Osteocyte (in vitro differentiated cells): ENCODE measurements at regions not wholly inside any gene's neighbourhood (a gene's known extent, or its start where the extent isn't known, plus 50 kb on each side); places are given as distances from the start of the nearest gene placed in this dataset.

Source experiments
- DNase-seq: peaks from one replicate; pipeline ENCODE4 v3.0.0; 2021; ENCODE audit warnings: mixed read lengths; ENCODE audit not compliant: unreplicated experiment; ENCODE audit errors: extremely low spot score
- H3K27ac Mint-ChIP-seq: one replicate; pipeline ENCODE4 v1.8.0; 2021; ENCODE audit warnings: mild to moderate bottlenecking, mixed read lengths; ENCODE audit not compliant: unreplicated experiment
- H3K27me3 Mint-ChIP-seq: one replicate; pipeline ENCODE4 v1.8.0; 2021; ENCODE audit warnings: mixed read lengths; ENCODE audit not compliant: unreplicated experiment
- H3K36me3 Mint-ChIP-seq: one replicate; pipeline ENCODE4 v1.8.0; 2021; ENCODE audit warnings: mixed read lengths; ENCODE audit not compliant: unreplicated experiment
- H3K4me1 Mint-ChIP-seq: one replicate; pipeline ENCODE4 v1.8.0; 2021; ENCODE audit warnings: mixed read lengths; ENCODE audit not compliant: unreplicated experiment
- H3K4me3 Mint-ChIP-seq: one replicate; pipeline ENCODE4 v1.8.0; 2021; ENCODE audit warnings: mild to moderate bottlenecking, moderate library complexity, mixed read lengths; ENCODE audit not compliant: unreplicated experiment
- H3K9me3 Mint-ChIP-seq: one replicate; pipeline ENCODE4 v1.8.0; 2021; ENCODE audit warnings: mixed read lengths; ENCODE audit not compliant: unreplicated experiment
- TF ChIP-seq, protein P1 (sequence below): fragments of 200-600 bp; sonication (generic); IDR thresholded peaks from 2 replicates; pipeline ENCODE4 v1.5.0; 2021; ENCODE audit warnings: antibody characterized with exemption, mild to moderate bottlenecking, moderate library complexity

DNA sequence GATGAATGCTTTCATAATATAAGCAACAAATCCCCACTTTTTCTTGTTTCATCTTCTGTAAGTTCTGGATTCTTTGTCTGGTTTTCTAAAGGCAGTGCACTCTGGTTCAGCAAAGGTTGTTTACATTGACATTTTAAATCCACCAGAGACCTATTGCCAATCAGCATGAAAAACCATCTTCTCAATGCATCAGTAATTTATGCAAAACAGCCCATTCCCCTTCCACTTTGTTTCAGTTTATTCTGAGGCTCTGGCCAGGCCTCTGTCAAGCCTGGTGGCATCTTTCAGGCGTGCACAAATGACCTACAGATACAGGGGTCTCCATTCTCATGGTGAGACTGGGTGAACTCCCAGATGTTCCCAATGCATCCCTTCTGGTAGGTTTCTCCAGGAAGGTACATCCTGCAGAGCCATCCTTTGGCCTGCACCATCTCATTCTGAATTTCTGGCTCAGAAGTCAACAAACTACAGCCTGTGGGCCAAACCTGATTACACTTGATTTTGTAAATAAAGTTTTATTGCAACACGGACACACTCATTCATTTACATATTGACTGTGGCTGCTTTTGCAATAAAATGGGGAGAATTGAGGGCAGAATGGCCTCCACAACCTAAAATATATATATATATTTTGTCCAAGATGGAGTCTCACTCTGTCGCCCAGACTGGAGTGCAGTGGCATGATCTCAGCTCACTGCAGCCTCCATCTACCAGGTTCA lies 405.4 kb downstream of the PREX1 start:
- TF ChIP-seq, protein P1, sequence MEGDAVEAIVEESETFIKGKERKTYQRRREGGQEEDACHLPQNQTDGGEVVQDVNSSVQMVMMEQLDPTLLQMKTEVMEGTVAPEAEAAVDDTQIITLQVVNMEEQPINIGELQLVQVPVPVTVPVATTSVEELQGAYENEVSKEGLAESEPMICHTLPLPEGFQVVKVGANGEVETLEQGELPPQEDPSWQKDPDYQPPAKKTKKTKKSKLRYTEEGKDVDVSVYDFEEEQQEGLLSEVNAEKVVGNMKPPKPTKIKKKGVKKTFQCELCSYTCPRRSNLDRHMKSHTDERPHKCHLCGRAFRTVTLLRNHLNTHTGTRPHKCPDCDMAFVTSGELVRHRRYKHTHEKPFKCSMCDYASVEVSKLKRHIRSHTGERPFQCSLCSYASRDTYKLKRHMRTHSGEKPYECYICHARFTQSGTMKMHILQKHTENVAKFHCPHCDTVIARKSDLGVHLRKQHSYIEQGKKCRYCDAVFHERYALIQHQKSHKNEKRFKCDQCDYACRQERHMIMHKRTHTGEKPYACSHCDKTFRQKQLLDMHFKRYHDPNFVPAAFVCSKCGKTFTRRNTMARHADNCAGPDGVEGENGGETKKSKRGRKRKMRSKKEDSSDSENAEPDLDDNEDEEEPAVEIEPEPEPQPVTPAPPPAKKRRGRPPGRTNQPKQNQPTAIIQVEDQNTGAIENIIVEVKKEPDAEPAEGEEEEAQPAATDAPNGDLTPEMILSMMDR = no peak
- Mint-ChIP-seq H3K4me3 (no peak overlapping the region), H3K4me1 (no peaks in the 10 kb centered on the region), H3K36me3 (no peaks in the 10 kb centered on the region), H3K9me3 (no peaks in the 10 kb centered on the region), H3K27me3 (peaks cover 48% of the 10 kb centered on the region), H3K27ac (no peak overlapping the region)
- no peak for DNase-seq

DNA sequence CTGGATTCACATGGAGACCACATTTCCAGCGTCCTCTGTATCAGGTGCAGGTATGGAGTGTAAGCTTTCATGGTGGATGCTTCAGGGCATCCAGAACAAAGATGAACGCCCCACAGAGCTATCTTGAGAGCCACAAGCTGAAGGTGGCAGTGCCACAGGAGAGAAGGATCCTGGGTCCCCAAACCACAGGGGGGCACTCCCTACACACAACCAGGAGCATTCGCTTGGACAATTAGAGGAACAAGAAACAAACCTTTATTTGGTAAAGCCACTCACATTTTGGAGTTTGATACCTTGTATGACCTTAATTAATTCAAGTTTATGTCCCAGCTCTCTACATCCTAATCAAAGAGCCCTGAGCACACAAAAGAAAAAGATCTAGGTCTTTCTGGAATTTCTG lies 406.3 kb downstream of the PREX1 start:
- Mint-ChIP-seq H3K27me3 (peaks cover 51% of the 10 kb centered on the region), H3K4me3 (no peak overlapping the region), H3K4me1 (no peaks in the 10 kb centered on the region), H3K9me3 (no peaks in the 10 kb centered on the region), H3K27ac (no peak overlapping the region), H3K36me3 (no peaks in the 10 kb centered on the region)
- no peak for DNase-seq
- TF ChIP-seq, protein P1 = no peak

DNA sequence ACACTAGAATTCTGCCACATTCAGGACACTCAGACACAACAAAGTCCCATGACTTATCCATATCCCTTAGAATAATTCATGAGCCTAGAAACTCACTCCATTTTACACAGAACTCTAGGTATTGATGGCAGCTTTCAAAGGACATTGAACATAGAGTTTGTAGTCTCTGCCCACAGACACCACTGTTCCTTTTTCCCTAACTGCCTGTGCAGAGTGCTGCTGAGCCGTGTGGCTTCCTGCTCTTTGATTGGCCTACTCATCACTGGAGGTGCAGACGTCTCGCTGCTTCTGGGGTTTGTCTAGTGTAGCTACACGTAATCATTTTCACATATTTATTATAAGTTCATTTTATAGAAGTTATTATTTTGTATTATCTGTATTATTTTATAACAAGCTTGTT lies 407.6 kb downstream of the PREX1 start:
- no peaks in the 10 kb centered on the region for H3K36me3 Mint-ChIP-seq
- H3K27me3 Mint-ChIP-seq = peaks cover 50% of the 10 kb centered on the region
- TF ChIP-seq, protein P1 = no peak
- H3K27ac Mint-ChIP-seq = no peak overlapping the region
- H3K9me3 Mint-ChIP-seq = no peaks in the 10 kb centered on the region
- no peak overlapping the region for H3K4me3 Mint-ChIP-seq
- DNase-seq = no peak
- H3K4me1 Mint-ChIP-seq = no peaks in the 10 kb centered on the region

DNA sequence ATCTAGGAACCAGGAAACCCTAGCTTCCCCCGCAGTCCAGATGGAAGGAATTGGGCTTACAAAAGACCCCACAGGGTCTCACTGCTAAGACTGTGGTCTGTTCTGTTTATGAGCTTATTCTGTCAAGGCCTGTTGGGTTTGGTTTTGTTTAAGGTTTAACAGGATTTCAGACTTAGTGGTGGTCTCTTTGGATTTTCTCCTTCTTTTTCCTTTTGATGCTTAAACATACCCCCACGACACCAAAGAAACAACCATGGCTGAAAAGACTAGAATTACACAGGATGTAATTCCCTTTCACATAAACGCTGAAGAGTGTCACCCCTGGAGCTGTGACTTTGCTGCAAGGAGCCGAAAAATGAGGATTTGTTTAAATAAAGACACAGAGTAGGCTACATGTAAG lies 408.6 kb downstream of the PREX1 start:
- DNase-seq = no peak
- TF ChIP-seq, protein P1 = no peak
- Mint-ChIP-seq H3K27ac (no peak overlapping the region), H3K36me3 (no peaks in the 10 kb centered on the region), H3K9me3 (no peaks in the 10 kb centered on the region), H3K4me3 (no peak overlapping the region), H3K4me1 (no peaks in the 10 kb centered on the region), H3K27me3 (peaks cover 53% of the 10 kb centered on the region)

DNA sequence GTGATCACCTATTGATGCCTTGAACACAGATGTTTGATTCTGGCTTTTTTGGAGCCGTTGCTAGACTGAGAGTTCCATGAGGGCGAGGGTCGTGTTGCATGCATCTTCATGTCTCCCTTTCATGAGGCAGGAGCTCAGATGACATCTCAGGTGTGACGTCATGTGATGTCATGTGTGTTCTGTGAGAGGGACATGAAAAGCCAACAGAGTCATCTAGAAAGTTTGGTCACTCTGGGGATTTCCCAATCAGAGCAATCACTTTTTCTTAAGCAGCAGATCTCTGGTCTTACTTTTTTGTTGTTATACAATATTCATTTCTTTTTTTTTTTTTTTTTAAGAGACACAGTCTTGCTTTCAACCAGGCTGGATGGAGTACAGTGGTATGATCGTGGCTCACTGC lies 411.8 kb downstream of the PREX1 start:
- Mint-ChIP-seq H3K4me3 (no peak overlapping the region), H3K9me3 (no peaks in the 10 kb centered on the region), H3K4me1 (no peaks in the 10 kb centered on the region), H3K36me3 (no peaks in the 10 kb centered on the region), H3K27ac (no peak overlapping the region), H3K27me3 (peaks cover 67% of the 10 kb centered on the region)
- TF ChIP-seq, protein P1 = no peak
- DNase-seq = no peak
